ENCODE measurements at regions not wholly inside any gene's neighbourhood (a gene's known extent, or its start where the extent isn't known, plus 50 kb on each side); places are given as distances from the start of the nearest gene placed in this dataset.

DNA sequence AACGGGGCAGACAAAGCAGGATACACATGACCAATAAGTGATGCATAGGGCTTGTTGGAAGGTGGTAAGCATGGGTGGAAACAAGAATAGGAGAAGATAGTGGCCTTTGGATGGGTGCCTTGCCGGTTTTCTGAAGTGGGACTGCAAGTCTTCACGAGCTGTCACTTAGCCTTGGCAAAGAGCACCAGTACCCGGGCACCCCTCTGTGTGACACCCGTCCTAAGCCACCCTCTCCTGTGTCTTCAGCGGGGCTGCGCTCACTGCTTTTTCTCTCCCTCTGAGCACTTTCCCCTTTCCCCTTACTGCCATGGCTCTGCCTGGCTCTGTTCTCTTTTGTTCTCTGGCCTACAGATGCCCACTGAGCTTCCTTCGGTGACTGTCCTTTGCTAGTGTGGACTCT lies 399.7 kb upstream of the MKI67 start:
- Mint-ChIP-seq H3K27me3 (peaks cover 14 to 17% of the 10 kb centered on the region in 2 donors), H3K4me3 (no peak overlapping the region), H3K4me1 (ENCODE audit: low read depth in 2 of 2) (no peaks in the 10 kb centered on the region), H3K27ac (no peak overlapping the region), H3K36me3 (ENCODE audit: insufficient read depth) (no peaks in the 10 kb centered on the region), H3K9me3 (no peaks in the 10 kb centered on the region)
- no peak for DNase-seq
- ATAC-seq (replicated peaks) = no peak

DNA sequence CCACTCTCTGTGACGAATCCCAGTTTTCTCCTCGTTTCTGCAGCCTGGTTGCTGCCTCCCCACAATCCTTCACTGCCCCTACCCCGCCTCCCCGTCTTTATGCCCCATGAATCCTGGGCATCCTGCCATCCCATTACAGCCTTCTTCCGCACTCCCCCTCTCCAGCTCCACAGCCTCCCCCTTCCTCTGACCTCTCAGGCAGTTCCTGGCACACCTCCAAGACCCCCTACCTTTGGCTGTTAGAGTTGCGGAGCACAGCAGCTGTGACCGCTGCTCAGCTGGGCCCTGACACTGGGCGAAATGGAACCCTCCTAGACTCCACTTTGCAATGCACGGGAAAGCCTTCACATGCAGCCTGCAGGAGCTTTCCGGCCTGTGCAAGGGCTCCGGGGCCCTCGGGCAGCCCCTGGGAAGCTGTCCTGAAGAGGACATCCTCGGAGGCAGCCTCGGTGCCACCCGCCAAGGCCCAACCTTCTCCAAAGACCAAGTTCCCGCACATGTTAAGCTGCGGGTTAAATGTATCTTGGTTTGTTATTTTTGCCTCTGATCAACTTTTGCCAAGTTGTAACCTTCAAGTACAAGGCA lies 400.7 kb upstream of the MKI67 start:
- no peak for DNase-seq
- no peaks in the 10 kb centered on the region for H3K4me1 Mint-ChIP-seq (ENCODE audit: low read depth in 2 of 2)
- no peak for ATAC-seq (replicated peaks)
- H3K27me3 Mint-ChIP-seq = peaks cover 14 to 17% of the 10 kb centered on the region in 2 donors
- no peaks in the 10 kb centered on the region for H3K9me3 Mint-ChIP-seq
- H3K36me3 Mint-ChIP-seq (ENCODE audit: insufficient read depth) = no peaks in the 10 kb centered on the region
- no peak overlapping the region for H3K27ac Mint-ChIP-seq
- H3K4me3 Mint-ChIP-seq = no peak overlapping the region

DNA sequence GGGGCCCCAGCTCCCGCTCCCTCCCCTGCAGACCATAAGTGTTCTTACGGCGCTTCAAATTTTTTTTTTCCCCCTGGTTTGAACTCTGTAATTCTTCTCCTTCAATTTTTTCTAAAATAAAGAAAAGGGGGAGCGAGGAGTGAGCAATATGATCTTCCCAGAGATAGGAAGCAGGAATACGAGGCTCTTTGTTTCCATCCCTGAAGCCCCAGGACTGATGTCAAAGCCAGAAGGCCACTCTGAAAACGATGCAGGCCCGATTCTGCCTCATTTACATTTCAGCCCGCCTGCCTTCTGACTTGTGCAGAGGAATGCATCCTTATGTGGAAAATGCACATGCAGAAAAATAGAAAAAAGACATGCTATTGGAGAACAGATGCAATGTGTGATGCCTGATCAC lies 401.5 kb upstream of the MKI67 start:
- Mint-ChIP-seq H3K36me3 (ENCODE audit: insufficient read depth) (no peaks in the 10 kb centered on the region), H3K27me3 (peaks cover 18 to 25% of the 10 kb centered on the region in 2 donors), H3K27ac (no peak overlapping the region), H3K4me3 (no peak overlapping the region), H3K9me3 (no peaks in the 10 kb centered on the region), H3K4me1 (ENCODE audit: low read depth in 2 of 2) (no peaks in the 10 kb centered on the region)
- no peak for ATAC-seq (replicated peaks)
- no peak for DNase-seq

DNA sequence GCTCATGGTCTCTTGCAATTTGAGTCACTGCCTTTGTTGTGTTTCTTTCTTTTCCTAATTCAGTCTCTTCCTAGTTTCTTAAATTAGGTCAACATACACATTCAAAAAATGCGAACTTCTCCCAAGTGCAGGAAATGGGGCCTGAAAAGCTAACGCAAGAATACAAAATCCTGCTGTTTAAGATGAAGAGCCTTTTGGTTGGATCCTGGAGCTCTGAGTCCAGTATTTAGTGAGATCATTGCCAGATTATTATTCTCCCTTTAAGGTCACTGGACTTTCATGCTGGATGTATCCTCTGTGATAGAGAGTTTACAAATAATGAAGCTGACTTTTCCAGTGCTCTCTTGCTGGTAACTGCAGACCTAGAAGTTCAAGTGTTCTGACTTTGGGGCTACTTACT lies 401.9 kb upstream of the MKI67 start:
- Mint-ChIP-seq H3K4me1 (ENCODE audit: low read depth in 2 of 2) (no peaks in the 10 kb centered on the region), H3K4me3 (no peak overlapping the region), H3K9me3 (no peaks in the 10 kb centered on the region), H3K36me3 (ENCODE audit: insufficient read depth) (no peaks in the 10 kb centered on the region), H3K27ac (no peak overlapping the region), H3K27me3 (peaks cover 22 to 26% of the 10 kb centered on the region in 2 donors)
- ATAC-seq (replicated peaks) (no peak), DNase-seq (no peak)

GRCh38 chr10:128528781-128529180 lies 402.6 kb upstream of the MKI67 start:
- ATAC-seq (replicated peaks) (no peak), DNase-seq (no peak)
- no peak overlapping the region for H3K4me3 Mint-ChIP-seq
- no peaks in the 10 kb centered on the region for H3K4me1 Mint-ChIP-seq (ENCODE audit: low read depth in 2 of 2)
- H3K27ac Mint-ChIP-seq = no peak overlapping the region
- no peaks in the 10 kb centered on the region for H3K9me3 Mint-ChIP-seq
- peaks cover under 1% of the 10 kb centered on the region for H3K36me3 Mint-ChIP-seq (ENCODE audit: insufficient read depth)
- peaks cover 22 to 26% of the 10 kb centered on the region in 2 donors for H3K27me3 Mint-ChIP-seq

DNA sequence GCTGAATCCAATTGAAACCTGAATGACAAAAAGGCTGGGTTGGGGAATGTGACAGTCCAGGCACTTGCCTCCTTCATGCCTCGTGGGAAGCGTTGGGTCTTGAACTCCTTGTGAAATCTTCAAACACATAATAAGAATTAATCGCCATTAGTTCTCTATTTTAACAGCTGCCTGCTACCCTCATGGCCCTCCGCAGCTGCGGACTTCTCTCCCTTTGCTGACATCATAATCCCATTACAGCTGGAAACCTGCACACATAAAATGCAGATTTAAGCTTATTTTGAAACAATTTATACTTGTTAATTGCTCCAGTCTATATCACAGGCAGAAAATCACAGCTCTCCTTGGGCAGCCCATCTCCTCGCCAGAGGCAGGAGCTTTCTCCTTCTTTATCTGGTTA lies 403.0 kb upstream of the MKI67 start:
- ATAC-seq (replicated peaks) (no peak), DNase-seq (no peak)
- Mint-ChIP-seq H3K9me3 (no peaks in the 10 kb centered on the region), H3K36me3 (ENCODE audit: insufficient read depth) (peaks cover 3% of the 10 kb centered on the region), H3K4me1 (ENCODE audit: low read depth in 2 of 2) (no peaks in the 10 kb centered on the region), H3K27me3 (peaks cover 22 to 26% of the 10 kb centered on the region in 2 donors), H3K4me3 (no peak overlapping the region), H3K27ac (no peak overlapping the region)

DNA sequence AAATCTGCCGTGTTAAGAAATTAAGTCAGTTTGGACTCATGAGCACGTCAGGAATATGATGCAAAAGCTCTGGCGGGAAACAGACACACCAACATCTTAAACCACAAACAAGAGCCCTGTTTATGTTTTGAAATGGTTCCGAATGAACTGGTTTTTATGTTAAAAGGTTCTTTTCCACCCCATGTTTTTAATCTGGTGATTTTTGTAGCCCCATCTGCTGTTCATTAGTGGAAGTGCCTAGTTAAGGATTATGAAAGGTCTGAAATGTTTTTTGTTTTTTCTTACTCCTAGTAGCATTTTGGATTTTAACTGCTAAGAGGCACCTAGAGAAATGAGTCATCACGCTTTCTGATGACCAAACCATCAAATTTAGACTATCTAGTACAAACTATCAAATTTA lies 404.1 kb upstream of the MKI67 start:
- peaks cover 3% of the 10 kb centered on the region for H3K36me3 Mint-ChIP-seq (ENCODE audit: insufficient read depth)
- ATAC-seq (replicated peaks) (no peak), DNase-seq (no peak)
- no peak overlapping the region for H3K4me3 Mint-ChIP-seq
- H3K4me1 Mint-ChIP-seq (ENCODE audit: low read depth in 2 of 2) = no peaks in the 10 kb centered on the region
- peaks cover 22 to 26% of the 10 kb centered on the region in 2 donors for H3K27me3 Mint-ChIP-seq
- no peak overlapping the region for H3K27ac Mint-ChIP-seq
- H3K9me3 Mint-ChIP-seq = no peaks in the 10 kb centered on the region

- peaks cover 3% of the 10 kb centered on the region for H3K36me3 Mint-ChIP-seq (ENCODE audit: insufficient read depth)
- no peak overlapping the region for H3K27ac Mint-ChIP-seq
- peaks cover 22 to 29% of the 10 kb centered on the region in 2 donors for H3K27me3 Mint-ChIP-seq
- no peak overlapping the region for H3K4me3 Mint-ChIP-seq
- ATAC-seq (replicated peaks) = no peak
- H3K4me1 Mint-ChIP-seq (ENCODE audit: low read depth in 2 of 2) = no peaks in the 10 kb centered on the region
- no peaks in the 10 kb centered on the region for H3K9me3 Mint-ChIP-seq
- no peak for DNase-seq
Measured at GRCh38 chr10:128530946-128531345, 404.7 kb upstream of the MKI67 start.

DNA sequence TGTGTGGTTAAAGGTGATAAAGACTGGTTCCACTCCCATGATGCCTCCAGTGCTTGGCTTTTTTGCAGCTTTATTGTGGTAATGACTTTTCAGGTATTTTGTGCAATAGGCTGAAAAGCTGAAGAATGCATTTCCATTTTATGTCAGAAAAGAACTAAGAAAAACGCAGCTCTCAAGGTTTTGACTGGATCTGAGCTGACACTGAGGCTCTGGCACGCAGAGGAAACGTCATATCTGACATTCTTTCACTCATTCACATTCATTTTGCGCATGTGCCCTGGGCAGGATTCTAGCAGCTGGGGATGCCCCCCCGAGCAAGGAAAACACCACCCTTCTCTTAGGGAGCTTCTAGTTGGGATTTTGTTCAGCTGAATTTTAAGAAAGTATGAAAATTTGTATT lies 408.5 kb upstream of the MKI67 start:
- Mint-ChIP-seq H3K27me3 (peaks cover 24 to 35% of the 10 kb centered on the region in 2 donors), H3K36me3 (ENCODE audit: insufficient read depth) (peaks cover 3% of the 10 kb centered on the region), H3K4me3 (no peak overlapping the region), H3K4me1 (ENCODE audit: low read depth in 2 of 2) (no peaks in the 10 kb centered on the region), H3K9me3 (no peaks in the 10 kb centered on the region), H3K27ac (no peak overlapping the region)
- no peak for ATAC-seq (replicated peaks)
- DNase-seq = no peak

GRCh38 chr10:128536259-128536658 lies 410.0 kb upstream of the MKI67 start:
- Mint-ChIP-seq H3K4me3 (no peak overlapping the region), H3K36me3 (ENCODE audit: insufficient read depth) (peaks cover 3% of the 10 kb centered on the region), H3K27ac (no peak overlapping the region), H3K4me1 (ENCODE audit: low read depth in 2 of 2) (no peaks in the 10 kb centered on the region), H3K27me3 (peaks cover 32 to 48% of the 10 kb centered on the region in 2 donors), H3K9me3 (no peaks in the 10 kb centered on the region)
- ATAC-seq (replicated peaks) = no peak
- no peak for DNase-seq

DNA sequence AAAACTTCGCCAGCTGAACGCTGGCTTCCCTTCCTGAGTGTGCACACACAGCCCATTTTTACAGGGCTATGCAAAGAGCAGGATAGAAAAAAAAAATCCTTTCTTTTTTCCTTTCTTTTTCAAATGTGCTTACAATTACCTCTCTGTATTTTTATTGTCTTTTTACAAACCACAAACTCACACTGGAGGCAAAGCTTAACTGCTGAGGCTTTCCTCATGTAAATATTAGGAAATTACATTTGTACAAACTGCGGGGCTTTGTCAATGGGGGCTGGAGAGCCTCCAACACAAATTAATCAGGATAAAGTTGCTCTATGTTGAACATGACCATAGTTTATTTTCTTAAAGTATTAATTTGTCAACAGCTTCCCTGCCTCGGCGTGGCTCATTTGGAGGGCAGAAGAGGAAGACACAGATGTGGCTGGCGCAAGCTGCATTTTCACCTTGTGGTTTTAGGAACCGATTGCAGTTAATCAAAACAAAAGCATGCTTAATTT lies 411.7 kb upstream of the MKI67 start:
- Mint-ChIP-seq H3K27ac (no peak overlapping the region), H3K36me3 (ENCODE audit: insufficient read depth) (peaks cover 3% of the 10 kb centered on the region), H3K27me3 (peaks cover 40 to 55% of the 10 kb centered on the region in 2 donors), H3K9me3 (no peaks in the 10 kb centered on the region), H3K4me1 (ENCODE audit: low read depth in 2 of 2) (no peaks in the 10 kb centered on the region), H3K4me3 (no peak overlapping the region)
- no peak for ATAC-seq (replicated peaks)
- DNase-seq = no peak

- Mint-ChIP-seq H3K9me3 (no peaks in the 10 kb centered on the region), H3K27me3 (peaks cover 39 to 58% of the 10 kb centered on the region in 2 donors), H3K27ac (no peak overlapping the region), H3K4me1 (ENCODE audit: low read depth in 2 of 2) (no peaks in the 10 kb centered on the region), H3K36me3 (ENCODE audit: insufficient read depth) (peaks cover 3% of the 10 kb centered on the region), H3K4me3 (no peak overlapping the region)
- no peak for ATAC-seq (replicated peaks)
- no peak for DNase-seq
Measured at GRCh38 chr10:128538671-128539070, 412.4 kb upstream of the MKI67 start.

DNA sequence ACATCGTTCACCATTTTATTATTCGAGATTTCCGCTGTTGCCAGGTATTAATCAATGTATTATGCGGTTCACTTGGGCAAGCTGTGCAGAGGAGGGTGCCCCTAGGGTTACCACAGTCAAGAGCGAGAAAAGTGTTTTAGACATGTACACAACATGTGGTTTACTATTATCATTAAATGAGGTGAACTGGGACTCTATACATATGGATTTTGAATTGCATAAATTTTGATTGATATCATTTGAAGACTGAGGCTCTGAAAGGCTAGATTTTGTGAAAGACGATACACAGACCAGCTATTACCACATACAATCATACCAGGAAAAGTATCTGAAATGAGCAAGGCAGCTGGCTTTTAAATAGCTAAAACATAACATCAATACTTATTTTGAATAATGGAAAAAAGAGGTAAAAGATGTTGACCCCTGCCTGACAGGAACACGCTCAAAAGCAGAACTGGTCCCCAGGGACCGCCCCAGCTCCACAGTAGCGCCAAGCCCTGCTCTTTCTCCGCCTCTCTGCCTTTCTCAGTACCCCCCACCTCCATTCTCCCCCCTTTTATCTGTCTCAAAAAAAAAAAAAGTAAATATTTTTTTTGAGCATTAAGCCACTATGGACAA lies 413.4 kb upstream of the MKI67 start:
- DNase-seq = no peak
- Mint-ChIP-seq H3K27ac (no peak overlapping the region), H3K36me3 (ENCODE audit: insufficient read depth) (no peaks in the 10 kb centered on the region), H3K9me3 (no peaks in the 10 kb centered on the region), H3K27me3 (peaks cover 39 to 58% of the 10 kb centered on the region in 2 donors), H3K4me3 (no peak overlapping the region), H3K4me1 (ENCODE audit: low read depth in 2 of 2) (no peaks in the 10 kb centered on the region)
- no peak for ATAC-seq (replicated peaks)

- no peaks in the 10 kb centered on the region for H3K9me3 Mint-ChIP-seq
Measured at GRCh38 chr10:128540128-128540762, 414.0 kb upstream of the MKI67 start.

More at GRCh38 chr10:128540128-128540762, 414.0 kb upstream of the MKI67 start:
- Mint-ChIP-seq H3K36me3 (ENCODE audit: insufficient read depth) (no peaks in the 10 kb centered on the region), H3K27ac (no peak overlapping the region), H3K27me3 (peaks cover 39 to 58% of the 10 kb centered on the region in 2 donors), H3K4me3 (no peak overlapping the region), H3K4me1 (ENCODE audit: low read depth in 2 of 2) (no peaks in the 10 kb centered on the region)
- DNase-seq = no peak
- ATAC-seq (replicated peaks) = no peak

Measured in effector memory CD8-positive, alpha-beta T cell (primary cell).